ENCODE measurements at regions not wholly inside any gene's neighbourhood (a gene's known extent, or its start where the extent isn't known, plus 50 kb on each side); places are given as distances from the start of the nearest gene placed in this dataset.
"Not testable (repeated sequence)": the region's sequence is repeated elsewhere in the genome, so short reads cannot be mapped to it uniquely, and the experiment has no call there.

- DNase-seq (ENCODE audit: extremely low spot score, unreplicated experiment), result no peak
- Mint-ChIP-seq H3K4me1 (ENCODE audit: unreplicated experiment) (no peaks in the 10 kb centered on the region), H3K27ac (ENCODE audit: unreplicated experiment) (no peak overlapping the region), H3K27me3 (ENCODE audit: unreplicated experiment) (peaks cover 32% of the 10 kb centered on the region), H3K9me3 (ENCODE audit: unreplicated experiment) (peaks cover 6% of the 10 kb centered on the region), H3K4me3 (ENCODE audit: unreplicated experiment) (no peak overlapping the region), H3K36me3 (ENCODE audit: unreplicated experiment) (no peaks in the 10 kb centered on the region)
- TF ChIP-seq CTCF (IDR thresholded peaks at IDR 0.05), result no peak
These were observed 107.3 kb upstream of the POU3F1 start for GRCh38 chr1:38153778-38154470.

GRCh38 chr1:38153066-38153777 lies 106.6 kb upstream of the POU3F1 start:
- peaks cover 10% of the 10 kb centered on the region for H3K9me3 Mint-ChIP-seq (ENCODE audit: unreplicated experiment)
- peaks cover 32% of the 10 kb centered on the region for H3K27me3 Mint-ChIP-seq (ENCODE audit: unreplicated experiment)
- DNase-seq (ENCODE audit: extremely low spot score, unreplicated experiment), result no peak
- no peak overlapping the region for H3K4me3 Mint-ChIP-seq (ENCODE audit: unreplicated experiment)
- H3K27ac Mint-ChIP-seq (ENCODE audit: unreplicated experiment), result no peak overlapping the region
- no peaks in the 10 kb centered on the region for H3K36me3 Mint-ChIP-seq (ENCODE audit: unreplicated experiment)
- no peak for TF ChIP-seq CTCF (IDR thresholded peaks at IDR 0.05)
- no peaks in the 10 kb centered on the region for H3K4me1 Mint-ChIP-seq (ENCODE audit: unreplicated experiment)

GRCh38 chr1:38152351-38153065 lies 105.9 kb upstream of the POU3F1 start:
- no peak for DNase-seq (ENCODE audit: extremely low spot score, unreplicated experiment)
- Mint-ChIP-seq H3K27me3 (ENCODE audit: unreplicated experiment) (peaks cover 29% of the 10 kb centered on the region), H3K4me1 (ENCODE audit: unreplicated experiment) (no peaks in the 10 kb centered on the region), H3K36me3 (ENCODE audit: unreplicated experiment) (no peaks in the 10 kb centered on the region), H3K4me3 (ENCODE audit: unreplicated experiment) (no peak overlapping the region), H3K9me3 (ENCODE audit: unreplicated experiment) (peaks cover 10% of the 10 kb centered on the region), H3K27ac (ENCODE audit: unreplicated experiment) (no peak overlapping the region)
- peak; percentile 9 for TF ChIP-seq CTCF (IDR thresholded peaks at IDR 0.05)

- Mint-ChIP-seq H3K27me3 (ENCODE audit: unreplicated experiment) (peaks cover 22% of the 10 kb centered on the region), H3K36me3 (ENCODE audit: unreplicated experiment) (no peaks in the 10 kb centered on the region), H3K27ac (ENCODE audit: unreplicated experiment) (no peak overlapping the region), H3K4me3 (ENCODE audit: unreplicated experiment) (no peak overlapping the region), H3K4me1 (ENCODE audit: unreplicated experiment) (no peaks in the 10 kb centered on the region), H3K9me3 (ENCODE audit: unreplicated experiment) (peaks cover 10% of the 10 kb centered on the region)
- no peak for TF ChIP-seq CTCF (IDR thresholded peaks at IDR 0.05)
- no peak for DNase-seq (ENCODE audit: extremely low spot score, unreplicated experiment)
These were observed 104.8 kb upstream of the POU3F1 start for GRCh38 chr1:38151399-38151798.

- not testable (repeated sequence) for DNase-seq (ENCODE audit: extremely low spot score, unreplicated experiment); H3K4me3 Mint-ChIP-seq (ENCODE audit: unreplicated experiment); H3K27ac Mint-ChIP-seq (ENCODE audit: unreplicated experiment); H3K27me3 Mint-ChIP-seq (ENCODE audit: unreplicated experiment); H3K4me1 Mint-ChIP-seq (ENCODE audit: unreplicated experiment); H3K36me3 Mint-ChIP-seq (ENCODE audit: unreplicated experiment)
- H3K9me3 Mint-ChIP-seq (ENCODE audit: unreplicated experiment), result peaks cover 18% of the 10 kb centered on the region
These were observed 99.5 kb upstream of the POU3F1 start for GRCh38 chr1:38146079-38146478.

Measured in osteocyte (in vitro differentiated cells).